OCI-LY1 (cell line): ENCODE measurements at regions not wholly inside any gene's neighbourhood (a gene's known extent, or its start where the extent isn't known, plus 50 kb on each side); places are given as distances from the start of the nearest gene placed in this dataset.
"Not testable (repeated sequence)": the region's sequence is repeated elsewhere in the genome, so short reads cannot be mapped to it uniquely, and the experiment has no call there.

Source experiments
- H2AFZ ChIP-seq: fragments of 200-600 bp; sonication (generic), shearing (Covaris generic); 2 replicates; pipeline ENCODE4 v1.6.0; 2014; ENCODE audit warnings: antibody characterized with exemption, mild to moderate bottlenecking, low read length
- H3F3A ChIP-seq: fragments of 200-600 bp; sonication (generic), shearing (Covaris generic); 2 replicates; pipeline ENCODE4 v1.6.0; 2014; ENCODE audit warnings: mild to moderate bottlenecking, antibody characterized with exemption, low read length, moderate library complexity; ENCODE audit not compliant: insufficient read depth
- H3K27ac ChIP-seq: fragments of 200-600 bp; sonication (generic); 2 replicates; pipeline ENCODE4 v1.5.1; 2014; ENCODE audit warnings: low read length, mixed run types, mild to moderate bottlenecking, low read depth; ENCODE audit not compliant: poor library complexity, severe bottlenecking
- H3K27me3 ChIP-seq: fragments of 200-600 bp; sonication (generic); 2 replicates; pipeline ENCODE4 v1.6.0; 2014; ENCODE audit warnings: antibody characterized with exemption, mild to moderate bottlenecking, low read length, moderate library complexity; ENCODE audit not compliant: insufficient read depth
- H3K36me3 ChIP-seq: fragments of 200-600 bp; sonication (generic); 2 replicates; pipeline ENCODE4 v1.6.1; 2014; ENCODE audit warnings: mild to moderate bottlenecking, antibody characterized with exemption, low read length, moderate library complexity, mixed read lengths; ENCODE audit not compliant: insufficient read depth
- H3K4me1 ChIP-seq: fragments of 200-600 bp; sonication (generic); 2 replicates; pipeline ENCODE4 v1.5.1; 2014; ENCODE audit warnings: mild to moderate bottlenecking, low read length, moderate library complexity; ENCODE audit not compliant: insufficient read depth, severe bottlenecking
- H3K4me2 ChIP-seq: fragments of 200-600 bp; sonication (generic), shearing (Covaris generic); 2 replicates; pipeline ENCODE4 v1.6.1; 2014; ENCODE audit warnings: low read length
- H3K4me3 ChIP-seq: fragments of 200-600 bp; sonication (generic); 2 replicates; pipeline ENCODE4 v1.5.1; 2014; ENCODE audit warnings: low read length, low read depth, mild to moderate bottlenecking, mixed read lengths; ENCODE audit not compliant: poor library complexity, severe bottlenecking
- H3K79me2 ChIP-seq: fragments of 200-600 bp; shearing (Covaris generic); 2 replicates; pipeline ENCODE4 v1.6.1; 2016; ENCODE audit warnings: mixed run types, low read length, mixed read lengths; ENCODE audit not compliant: insufficient read depth
- H3K9ac ChIP-seq: fragments of 200-600 bp; sonication (generic), shearing (Covaris generic); 2 replicates; pipeline ENCODE4 v1.6.1; 2014; ENCODE audit warnings: mild to moderate bottlenecking, low read length, mixed read lengths
- H3K9me2 ChIP-seq: fragments of 200-600 bp; sonication (generic), shearing (Covaris generic); 2 replicates; pipeline ENCODE4 v1.6.1; 2014; ENCODE audit warnings: low read depth, mild to moderate bottlenecking, low read length, mixed read lengths
- H3K9me3 ChIP-seq: fragments of 200-600 bp; shearing (Covaris generic); 2 replicates; pipeline ENCODE4 v1.6.1; 2014; ENCODE audit warnings: low read length, mixed read lengths
- H4K20me1 ChIP-seq: fragments of 200-600 bp; sonication (generic), shearing (Covaris generic); 2 replicates; pipeline ENCODE4 v1.6.0; 2016; ENCODE audit warnings: mild to moderate bottlenecking, low read length; ENCODE audit not compliant: insufficient read depth
- EZH2 ChIP-seq: fragments of 200-600 bp; sonication (generic), shearing (Covaris generic); IDR thresholded peaks from 2 replicates; pipeline ENCODE4 v1.8.0; 2017; ENCODE audit warnings: borderline replicate concordance, mixed run types, mild to moderate bottlenecking, antibody characterized with exemption, low read length, moderate library complexity, mixed read lengths
- TF ChIP-seq, protein P1 (sequence below): fragments of 200-600 bp; sonication (generic), shearing (Covaris generic); IDR thresholded peaks from 2 replicates; pipeline ENCODE4 v1.5.1; 2017; ENCODE audit warnings: mild to moderate bottlenecking, antibody characterized with exemption, low read length, moderate library complexity, mixed read lengths

DNA sequence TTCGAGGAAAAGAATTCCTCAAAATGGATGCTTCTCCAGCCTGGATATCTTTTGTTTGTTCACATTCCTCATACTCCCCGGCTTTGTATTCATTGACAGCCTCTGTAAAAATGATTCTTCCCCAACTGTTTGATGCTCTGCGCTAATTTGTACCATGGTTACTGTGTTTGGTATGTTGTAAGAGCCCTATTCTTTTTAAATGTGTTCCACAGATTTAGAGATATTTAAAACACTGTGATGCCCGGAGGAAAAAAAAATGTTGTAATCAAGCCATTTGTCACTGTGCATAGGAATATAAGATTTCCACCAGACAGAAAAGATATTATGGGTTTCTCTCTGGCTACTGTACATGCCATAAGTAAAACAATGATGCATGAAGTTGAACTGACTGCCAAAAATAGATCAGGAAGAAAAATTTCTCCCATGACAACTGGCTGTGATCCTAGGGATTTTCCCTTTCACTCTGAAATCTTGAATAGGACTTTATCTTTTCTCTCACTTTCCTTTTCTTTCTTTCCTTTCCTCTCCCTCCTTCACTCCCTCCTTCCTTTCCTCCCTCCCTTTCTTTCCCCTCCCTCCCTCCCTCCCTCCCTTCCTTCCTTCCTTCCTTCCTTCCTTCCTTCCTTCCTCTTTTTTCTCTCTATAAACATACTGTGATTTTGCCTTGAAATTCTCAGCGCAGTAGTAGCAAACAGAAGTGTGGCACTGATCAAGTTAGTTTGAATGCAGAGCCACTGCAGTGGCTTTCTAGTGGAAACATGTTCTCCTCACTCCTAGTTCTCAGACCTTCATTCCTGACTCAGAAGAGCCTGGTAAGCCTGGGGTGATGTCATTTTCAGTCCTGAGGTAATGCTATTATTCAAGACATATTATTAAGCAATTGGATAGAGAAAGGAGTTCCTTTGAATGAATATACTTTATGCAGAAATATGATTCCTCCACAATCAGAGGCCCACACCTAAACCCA lies 254.9 kb upstream of the TBL1XR1 start:
- H3F3A ChIP-seq, result no peaks in the 10 kb centered on the region
- H3K4me1 ChIP-seq, result peaks cover 10% of the 10 kb centered on the region
- H3K27ac ChIP-seq, result no peak overlapping the region
- TF ChIP-seq EZH2, result no peak
- TF ChIP-seq, protein P1, sequence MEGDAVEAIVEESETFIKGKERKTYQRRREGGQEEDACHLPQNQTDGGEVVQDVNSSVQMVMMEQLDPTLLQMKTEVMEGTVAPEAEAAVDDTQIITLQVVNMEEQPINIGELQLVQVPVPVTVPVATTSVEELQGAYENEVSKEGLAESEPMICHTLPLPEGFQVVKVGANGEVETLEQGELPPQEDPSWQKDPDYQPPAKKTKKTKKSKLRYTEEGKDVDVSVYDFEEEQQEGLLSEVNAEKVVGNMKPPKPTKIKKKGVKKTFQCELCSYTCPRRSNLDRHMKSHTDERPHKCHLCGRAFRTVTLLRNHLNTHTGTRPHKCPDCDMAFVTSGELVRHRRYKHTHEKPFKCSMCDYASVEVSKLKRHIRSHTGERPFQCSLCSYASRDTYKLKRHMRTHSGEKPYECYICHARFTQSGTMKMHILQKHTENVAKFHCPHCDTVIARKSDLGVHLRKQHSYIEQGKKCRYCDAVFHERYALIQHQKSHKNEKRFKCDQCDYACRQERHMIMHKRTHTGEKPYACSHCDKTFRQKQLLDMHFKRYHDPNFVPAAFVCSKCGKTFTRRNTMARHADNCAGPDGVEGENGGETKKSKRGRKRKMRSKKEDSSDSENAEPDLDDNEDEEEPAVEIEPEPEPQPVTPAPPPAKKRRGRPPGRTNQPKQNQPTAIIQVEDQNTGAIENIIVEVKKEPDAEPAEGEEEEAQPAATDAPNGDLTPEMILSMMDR, result no peak
- no peak overlapping the region for H3K4me2 ChIP-seq
- H3K9me3 ChIP-seq, result no peaks in the 10 kb centered on the region
- H3K9ac ChIP-seq, result no peak overlapping the region
- H3K9me2 ChIP-seq, result no peaks in the 10 kb centered on the region
- H3K79me2 ChIP-seq, result no peaks in the 10 kb centered on the region
- no peak overlapping the region for H2AFZ ChIP-seq
- no peak overlapping the region for H3K4me3 ChIP-seq
- no peaks in the 10 kb centered on the region for H3K36me3 ChIP-seq
- no peaks in the 10 kb centered on the region for H4K20me1 ChIP-seq
- no peaks in the 10 kb centered on the region for H3K27me3 ChIP-seq

DNA sequence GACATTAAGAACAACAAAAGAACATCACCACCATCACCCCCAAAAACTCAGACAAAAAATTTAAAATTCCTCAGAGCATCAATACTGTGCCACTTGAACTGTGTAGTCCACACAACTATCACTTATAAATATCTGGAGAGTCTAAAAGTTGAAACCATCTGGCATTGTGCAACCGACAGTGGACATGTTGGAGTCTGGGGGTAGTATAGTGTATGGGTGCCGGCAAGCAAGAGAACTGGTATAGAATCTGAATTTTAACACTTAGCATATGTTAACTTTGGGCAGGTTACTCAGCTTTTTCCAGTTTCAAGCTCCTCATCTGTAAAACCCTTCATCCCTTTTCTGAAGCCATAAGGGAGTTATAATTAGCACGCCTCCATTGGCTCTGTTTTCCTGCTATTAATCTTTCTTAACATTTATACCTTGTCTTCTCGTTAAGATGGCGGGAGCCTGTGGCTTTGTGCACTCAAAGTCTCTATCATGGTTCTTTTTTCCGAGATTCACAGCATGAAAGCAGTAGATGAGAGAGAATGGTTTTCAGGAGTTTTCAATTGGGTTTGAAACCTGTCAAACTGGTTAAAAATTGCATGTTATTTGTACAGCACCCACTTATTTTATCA lies 255.7 kb upstream of the TBL1XR1 start:
- Histone ChIP-seq H3K27ac (no peak overlapping the region), H2AFZ (no peak overlapping the region), H3K4me1 (peaks cover 10% of the 10 kb centered on the region), H3K9me2 (no peaks in the 10 kb centered on the region), H3K27me3 (no peaks in the 10 kb centered on the region), H3K4me3 (no peak overlapping the region), H3K9ac (no peak overlapping the region), H3K36me3 (no peaks in the 10 kb centered on the region), H3K79me2 (no peaks in the 10 kb centered on the region), H4K20me1 (no peaks in the 10 kb centered on the region), H3F3A (no peaks in the 10 kb centered on the region), H3K4me2 (no peak overlapping the region), H3K9me3 (peaks cover 6% of the 10 kb centered on the region; the same call in 1 of the 2 replicates)
- TF ChIP-seq, protein P1, result no peak
- TF ChIP-seq EZH2, result no peak

DNA sequence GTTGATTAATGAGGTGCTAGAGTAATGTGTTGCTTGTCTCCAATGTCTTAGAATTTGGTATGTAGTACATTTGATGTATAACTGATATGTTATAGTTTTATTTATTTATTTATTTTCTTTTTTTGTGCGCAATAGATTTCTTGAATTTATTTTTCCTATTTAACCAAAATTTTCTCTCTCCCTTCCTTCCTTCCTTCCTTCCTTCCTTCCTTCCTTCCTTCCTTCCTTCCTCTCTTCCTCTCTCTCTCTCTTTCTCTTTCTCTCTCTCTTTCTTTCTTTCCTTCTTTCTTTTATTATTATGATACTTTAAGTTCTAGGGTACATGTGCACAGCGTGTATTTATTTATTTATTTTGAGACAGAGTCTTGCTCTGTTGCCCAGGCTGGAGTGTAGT lies 256.2 kb upstream of the TBL1XR1 start:
- Histone ChIP-seq H3K79me2 (no peaks in the 10 kb centered on the region), H4K20me1 (no peaks in the 10 kb centered on the region), H3K36me3 (no peaks in the 10 kb centered on the region), H3F3A (no peaks in the 10 kb centered on the region), H3K27me3 (no peaks in the 10 kb centered on the region), H3K4me1 (peaks cover 10% of the 10 kb centered on the region), H3K9me3 (peaks cover 10% of the 10 kb centered on the region), H3K4me2 (no peak overlapping the region), H3K4me3 (no peak overlapping the region), H3K27ac (no peak overlapping the region), H3K9me2 (no peaks in the 10 kb centered on the region), H2AFZ (no peak overlapping the region), H3K9ac (no peak overlapping the region)
- TF ChIP-seq, protein P1, result no peak
- TF ChIP-seq EZH2, result no peak

DNA sequence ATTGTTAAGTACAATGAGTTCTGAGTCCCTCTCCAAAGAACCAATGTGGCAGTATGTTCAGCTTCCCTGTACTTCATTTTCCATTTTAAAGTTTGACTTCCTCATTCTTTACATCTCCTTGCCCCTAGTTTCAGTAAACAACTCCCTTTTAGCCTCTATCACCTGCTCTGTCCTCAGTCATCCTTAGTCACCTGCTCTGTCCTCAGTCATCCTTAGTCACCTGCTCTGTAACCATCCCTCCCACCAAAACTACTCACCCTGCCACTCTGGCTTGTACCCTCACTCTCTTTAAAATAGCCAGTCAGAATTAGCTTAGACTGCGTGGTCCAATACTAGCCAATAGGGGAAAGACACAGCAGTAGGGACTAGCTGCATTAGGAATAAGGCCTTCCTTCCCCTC lies 259.9 kb upstream of the TBL1XR1 start:
- H3K27me3 ChIP-seq, H3K4me2 ChIP-seq, H2AFZ ChIP-seq, H3K27ac ChIP-seq, H3K36me3 ChIP-seq, H3K9ac ChIP-seq, H3K4me1 ChIP-seq, H3K9me2 ChIP-seq, H3K79me2 ChIP-seq, H3F3A ChIP-seq, H4K20me1 ChIP-seq, H3K4me3 ChIP-seq: not testable (repeated sequence)
- peaks cover 12% of the 10 kb centered on the region for H3K9me3 ChIP-seq
